Activated effector memory CD4-positive, alpha-beta T cell treated with Interleukin-2 at 50 U/mL for 16 hours (primary cell): ENCODE measurements at regions not wholly inside any gene's neighbourhood (a gene's known extent, or its start where the extent isn't known, plus 50 kb on each side); places are given as distances from the start of the nearest gene placed in this dataset.

Experiments used
- DNase-seq: peaks from one replicate; pipeline ENCODE4 v3.0.0-alpha.2; 2020

DNA sequence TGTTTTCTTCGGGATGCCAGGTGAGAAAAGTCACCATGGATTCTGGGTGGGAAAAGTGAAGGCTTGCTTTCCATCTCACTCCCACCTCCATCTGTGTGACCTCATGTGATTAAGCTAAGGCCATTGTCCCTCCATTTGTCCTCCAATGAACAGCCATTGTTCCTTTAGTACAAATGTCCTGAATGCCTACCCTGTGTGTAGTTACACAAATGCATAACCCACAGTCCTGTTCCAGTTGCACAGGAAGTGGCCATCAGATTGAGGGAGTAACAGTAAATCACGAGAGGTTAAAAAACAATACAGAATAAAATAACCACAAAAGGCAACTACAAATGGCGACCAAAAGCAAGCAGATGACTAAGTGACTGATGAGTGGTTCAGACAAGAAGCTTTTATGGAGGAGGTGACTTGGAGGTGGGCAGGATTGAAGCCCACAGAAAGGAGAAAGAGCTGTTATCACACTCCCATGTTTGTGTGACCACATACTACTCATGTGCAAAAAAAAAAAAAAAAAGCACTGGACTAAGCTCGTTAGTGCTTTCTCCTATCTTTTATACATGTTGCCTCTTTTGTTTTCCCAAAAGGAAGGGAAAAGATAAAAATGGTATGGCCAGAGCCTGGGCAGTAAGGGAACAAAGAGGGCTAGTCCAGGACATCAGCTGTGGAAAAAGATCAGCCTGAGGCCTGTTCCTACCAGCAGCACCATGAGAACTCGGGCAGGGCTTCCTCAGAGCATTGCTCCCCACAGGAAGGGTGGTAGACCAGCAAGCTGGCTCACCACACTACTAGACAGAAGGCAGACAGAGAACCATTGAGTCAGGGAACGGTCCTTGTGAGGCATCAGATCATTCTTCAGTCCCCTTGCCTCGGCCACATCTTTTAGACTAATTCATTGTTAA lies 111.0 kb downstream of the TFAP2A start:
- DNase-seq = no peak

DNA sequence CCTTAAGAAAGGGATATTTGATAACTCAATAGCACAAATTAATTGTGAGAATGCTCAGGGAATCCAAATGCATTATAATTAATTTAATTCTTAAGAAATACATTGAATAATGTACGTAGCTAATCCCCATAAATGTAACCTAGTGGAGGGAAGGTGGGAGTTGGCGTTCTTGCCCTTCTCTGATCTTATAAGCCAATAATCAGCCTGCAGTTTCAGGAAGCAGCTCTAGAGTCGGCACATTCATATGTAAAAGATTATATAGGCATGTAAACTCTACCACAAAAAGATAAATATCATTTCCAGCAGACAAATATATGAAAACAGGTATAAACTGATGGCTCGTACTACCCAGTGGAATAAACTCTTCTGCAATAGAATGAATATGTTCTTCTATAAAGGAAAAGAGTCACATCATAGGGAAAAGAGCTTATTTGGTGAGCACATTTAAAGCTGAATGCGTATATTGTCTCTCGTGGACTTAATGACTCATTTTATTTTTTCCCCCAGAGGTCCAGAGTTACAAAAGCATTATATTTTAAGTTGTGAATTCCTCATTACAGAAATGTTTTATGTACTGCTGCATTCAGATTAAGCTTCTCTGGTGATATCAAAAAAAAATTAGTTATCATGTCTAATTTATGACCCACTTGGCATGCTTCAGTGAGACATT lies 112.2 kb downstream of the TFAP2A start:
- no peak for DNase-seq

- no peak for DNase-seq
Measured at GRCh38 chr6:10300071-10300470, 114.8 kb downstream of the TFAP2A start.

DNA sequence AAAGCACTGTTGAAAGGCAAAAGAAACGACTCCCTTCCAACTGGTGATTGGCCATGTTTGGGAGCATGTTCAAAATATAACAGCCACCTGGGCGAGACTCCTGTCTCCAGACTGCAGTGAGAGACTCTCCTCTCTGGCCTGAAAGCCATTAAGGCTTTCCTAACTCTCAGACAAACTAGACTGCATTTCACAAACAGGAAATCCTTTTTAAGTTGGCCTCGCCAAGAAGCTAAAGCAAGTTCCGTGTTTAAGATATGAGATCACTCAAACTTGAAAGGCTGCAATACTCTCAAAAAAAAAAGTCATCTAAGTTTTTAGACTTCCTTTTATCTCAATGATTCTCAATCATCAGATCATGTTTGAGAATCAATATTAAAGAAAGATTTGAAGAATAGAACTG lies 117.0 kb downstream of the TFAP2A start:
- DNase-seq = no peak

GRCh38 chr6:10278746-10279145 lies 136.1 kb downstream of the TFAP2A start:
- DNase-seq = no peak

DNA sequence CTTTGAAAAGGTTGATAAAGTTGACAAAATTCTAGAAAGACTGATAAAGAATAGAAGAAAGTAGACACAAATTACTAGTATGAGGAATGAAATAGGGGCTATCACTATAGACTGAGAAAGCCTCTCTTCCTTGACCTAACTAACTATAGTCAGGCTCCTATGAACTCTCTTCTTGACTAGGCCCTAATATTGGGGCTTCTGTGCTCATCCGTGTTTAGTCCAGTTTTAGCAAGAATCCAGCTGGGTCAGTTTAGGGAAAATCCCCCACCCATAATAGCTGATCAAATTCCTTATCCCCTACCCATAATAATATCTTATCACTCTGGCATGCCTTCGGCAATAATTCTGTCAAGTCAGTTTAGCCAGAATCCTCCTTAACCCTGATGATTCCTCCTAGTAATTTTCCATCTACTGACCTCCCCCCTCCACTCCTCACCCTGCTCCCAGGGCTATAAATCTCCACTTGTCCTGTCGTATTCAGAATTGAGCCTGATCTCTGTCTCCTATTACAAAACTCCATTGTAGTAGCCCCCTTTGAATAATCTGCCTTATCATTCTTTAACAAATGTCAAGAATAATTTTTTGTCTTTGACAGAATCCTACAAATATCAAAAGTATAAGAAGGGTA lies 138.1 kb downstream of the TFAP2A start:
- no peak for DNase-seq

GRCh38 chr6:10276106-10276505 lies 138.8 kb downstream of the TFAP2A start:
- no peak for DNase-seq

DNA sequence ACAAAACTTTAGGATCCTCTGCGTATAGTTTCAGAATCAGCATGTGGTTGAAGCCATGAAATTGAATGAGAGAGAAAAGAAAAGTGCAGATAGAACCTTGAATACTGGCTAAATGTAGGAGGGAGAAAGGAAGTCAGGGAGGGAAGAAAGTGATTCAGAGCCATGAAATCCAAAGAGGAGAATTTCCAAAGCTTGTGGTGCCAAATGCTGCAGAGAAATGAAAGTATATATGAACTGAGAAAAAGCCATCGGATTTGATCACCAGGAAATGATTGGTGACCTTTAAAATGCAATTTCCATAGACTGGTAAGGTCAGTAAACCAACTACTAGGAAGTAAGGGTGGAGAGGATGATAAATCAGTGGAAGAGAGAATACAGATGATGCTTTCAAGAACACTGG lies 142.3 kb downstream of the TFAP2A start:
- DNase-seq = no peak

DNA sequence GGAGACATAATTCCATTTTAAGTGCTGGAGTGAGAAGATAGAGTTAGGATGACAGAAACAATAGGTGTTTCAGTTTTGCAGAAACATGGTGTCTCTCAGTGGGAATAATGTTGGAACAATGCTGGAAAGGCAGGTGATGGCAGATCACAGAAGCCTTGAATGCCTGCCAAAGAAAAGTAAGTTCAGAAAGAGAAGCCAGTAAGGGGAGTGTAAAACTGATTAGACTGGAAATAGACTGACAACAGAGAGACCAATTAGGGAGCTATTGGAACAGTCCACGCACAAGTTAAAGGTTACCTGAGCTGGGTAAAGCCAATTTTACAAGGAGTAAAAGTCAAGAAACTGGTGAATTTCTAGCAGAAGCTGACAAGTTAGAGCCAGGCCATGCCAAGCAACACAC lies 142.9 kb downstream of the TFAP2A start:
- DNase-seq = no peak

DNA sequence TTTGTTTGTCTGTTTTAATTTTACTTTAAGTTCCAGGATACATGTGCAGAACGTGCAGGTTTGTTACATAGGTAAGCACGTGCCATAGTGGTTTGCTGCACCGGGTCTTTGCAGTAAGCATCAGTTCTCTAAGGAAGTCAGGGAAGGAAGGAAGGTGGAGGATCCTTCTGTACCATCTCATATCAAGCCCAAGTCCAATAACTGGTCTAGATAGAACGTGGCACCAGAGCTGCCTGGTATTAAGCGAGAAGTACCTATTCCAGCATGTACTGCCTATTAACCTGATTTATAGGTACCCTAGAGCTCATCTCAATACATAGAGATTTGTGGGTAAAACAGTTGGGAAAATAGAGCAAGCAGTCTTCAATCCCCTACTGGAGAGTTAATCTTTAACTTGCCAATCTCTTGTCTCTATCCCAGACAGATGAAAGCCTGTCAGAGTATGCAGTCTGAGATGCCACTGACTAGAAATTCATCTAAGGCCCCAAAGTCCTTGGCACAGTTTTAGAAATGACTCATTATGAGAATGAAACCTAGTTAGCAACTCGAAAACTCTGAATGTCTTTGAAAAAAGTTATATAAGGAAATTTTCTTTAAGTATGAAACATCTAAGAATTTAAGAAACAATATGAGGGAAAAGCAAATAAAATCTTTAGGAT lies 144.9 kb downstream of the TFAP2A start:
- no peak for DNase-seq

GRCh38 chr6:10268611-10269310 lies 146.1 kb downstream of the TFAP2A start:
- no peak for DNase-seq

GRCh38 chr6:10268111-10268510 lies 146.8 kb downstream of the TFAP2A start:
- no peak for DNase-seq

GRCh38 chr6:10266462-10266861 lies 148.4 kb downstream of the TFAP2A start:
- no peak for DNase-seq

- no peak for DNase-seq
Measured at GRCh38 chr6:10266061-10266460, 148.8 kb downstream of the TFAP2A start.

DNA sequence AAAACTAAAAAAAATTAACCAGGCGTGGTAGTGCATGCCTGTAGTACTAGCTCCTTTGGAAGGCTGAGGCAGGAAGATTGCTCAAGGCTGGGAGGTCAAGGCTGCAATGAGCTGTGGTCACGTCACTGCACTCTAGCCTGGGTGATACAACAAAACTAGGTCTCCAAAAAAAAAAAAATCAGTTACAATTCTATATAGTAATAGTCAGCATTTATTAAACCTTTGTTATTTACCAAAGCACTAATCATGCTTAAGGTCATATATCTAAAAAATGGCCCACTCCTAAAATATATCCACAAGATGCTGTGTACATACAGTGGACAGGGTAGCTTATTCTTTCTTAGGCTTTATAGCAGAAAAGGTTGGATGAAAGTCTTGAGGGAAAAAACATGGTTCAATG lies 152.4 kb downstream of the TFAP2A start:
- DNase-seq = no peak

DNA sequence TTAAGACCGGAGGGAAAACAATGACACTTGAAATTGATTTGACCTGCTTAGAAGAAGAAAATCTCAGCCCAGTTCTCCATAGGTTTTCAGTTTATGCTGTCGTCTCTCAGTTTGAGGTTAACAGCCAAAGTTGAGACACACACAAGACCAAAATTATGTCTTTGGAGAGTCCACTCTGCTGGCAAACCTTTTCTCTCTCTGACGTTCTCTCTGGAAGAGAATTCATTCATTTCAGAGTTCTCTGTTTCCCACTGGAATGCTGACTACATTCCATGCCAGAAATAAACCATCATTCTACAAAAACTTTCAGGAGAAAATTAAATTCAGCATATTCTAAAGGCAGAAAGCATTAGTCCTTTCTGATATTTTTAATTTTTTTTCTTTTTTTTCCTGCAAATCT lies 155.2 kb downstream of the TFAP2A start:
- no peak for DNase-seq

- DNase-seq = no peak
Measured at GRCh38 chr6:10258341-10258740, 156.5 kb downstream of the TFAP2A start.

DNA sequence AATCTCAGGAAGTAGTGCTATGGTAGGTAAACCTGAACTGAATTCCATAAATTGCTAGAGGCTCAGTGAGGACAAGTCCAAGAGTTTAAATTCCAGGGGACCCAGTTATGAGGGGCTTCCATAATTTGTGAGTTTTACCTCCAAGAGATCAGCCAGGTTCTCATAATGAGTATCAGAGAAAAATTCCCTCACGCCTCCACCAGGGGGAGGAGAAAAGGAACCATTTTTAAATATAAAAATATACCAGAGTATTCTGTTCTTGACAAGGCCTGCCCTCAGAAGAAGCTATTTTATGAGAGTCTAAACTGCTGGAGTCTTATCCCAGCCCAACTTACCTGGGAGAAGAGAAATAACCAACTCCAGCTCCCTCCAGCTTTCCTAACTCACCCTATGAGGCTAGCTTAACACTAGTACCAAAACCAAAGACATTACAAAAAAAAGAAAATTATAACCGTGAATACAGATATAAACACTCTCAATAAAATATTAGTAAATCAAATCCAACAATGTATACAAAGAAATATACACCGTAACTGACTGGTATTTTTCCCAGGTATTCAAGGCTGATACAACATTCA lies 158.7 kb downstream of the TFAP2A start:
- no peak for DNase-seq

- no peak for DNase-seq
Measured at GRCh38 chr6:10250655-10251220, 164.1 kb downstream of the TFAP2A start.

GRCh38 chr6:10248378-10248843 lies 166.5 kb downstream of the TFAP2A start:
- no peak for DNase-seq

DNA sequence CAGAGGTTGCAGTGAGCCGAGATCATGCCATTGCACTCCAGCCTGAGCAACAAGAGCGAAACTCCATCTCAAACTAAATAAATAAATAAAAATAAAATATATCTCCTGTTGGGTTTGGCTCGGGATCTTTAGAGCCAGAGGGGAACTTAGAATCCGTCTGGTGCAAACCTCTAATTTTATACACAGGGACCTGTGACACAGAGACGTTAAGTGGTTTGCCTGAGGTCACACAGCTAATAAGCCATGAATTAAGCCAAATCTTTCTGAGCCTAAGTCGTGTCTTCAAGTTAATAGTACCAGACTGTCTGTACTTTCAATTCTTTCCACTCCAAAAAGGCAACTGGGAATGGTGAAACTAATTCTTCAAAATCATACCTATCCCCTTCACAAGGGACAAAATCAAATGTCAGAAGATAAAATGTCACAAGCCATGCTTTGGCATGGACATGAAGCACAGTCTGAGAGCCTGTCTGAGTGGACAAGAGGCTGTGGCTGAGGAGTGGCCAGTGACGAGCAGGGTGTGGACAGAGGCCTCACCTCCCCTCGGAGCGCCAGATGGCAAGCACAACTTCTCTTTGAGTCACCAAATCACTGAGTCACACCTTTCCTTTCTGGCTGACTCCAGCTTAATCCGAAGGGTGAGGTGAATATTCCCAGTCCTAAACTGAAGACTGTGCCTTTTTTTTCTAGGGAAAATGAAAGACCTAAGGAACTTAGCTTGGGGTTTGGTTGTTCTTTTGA lies 177.4 kb downstream of the TFAP2A start:
- no peak for DNase-seq
